Endothelial cell of umbilical vein (primary cell): ENCODE measurements at regions not wholly inside any gene's neighbourhood (a gene's known extent, or its start where the extent isn't known, plus 50 kb on each side); places are given as distances from the start of the nearest gene placed in this dataset.

Experiments used
- BruUV-seq: library from RNA; stranded (reverse); fragments of 400-500 nt; replicated peaks from 2 replicates; lab custom pipeline; 2021; lab: Mats Ljungman, UMichigan
- CTCF ChIA-PET: fragments of 300-600, 350-600 bp; sonication (Branson Sonifier 250); formaldehyde crosslinking; loops from one replicate; lab custom pipeline; 2021; ENCODE audit warnings: antibody characterized with exemption, inconsistent platforms; lab: Charles Lee
- POLR2A ChIA-PET: fragments of 300-600, 350-600 bp; sonication (Branson Sonifier 250); formaldehyde crosslinking; loops from one replicate; lab custom pipeline; 2021; ENCODE audit warnings: antibody characterized with exemption, inconsistent platforms; lab: Charles Lee
- DNase-seq: peaks from one replicate; pipeline ENCODE4 v3.0.0-alpha.2; 2011; ENCODE audit warnings: low read depth, low spot score
- FAIRE-seq: peaks from 2 replicates; lab custom pipeline; 2011; peaks lifted over from hg19 to GRCh38; lab: Jason Lieb, UNC
- H2AFZ ChIP-seq: 2 replicates; pipeline ENCODE4 v1.6.0; 2012; ENCODE audit warnings: low read depth, low read length, control low read depth, inconsistent platforms
- H3K27ac ChIP-seq: 2 replicates; pipeline ENCODE4 v1.5.1; 2011; ENCODE audit warnings: low read depth, mild to moderate bottlenecking, control low read depth, low read length, moderate library complexity; ENCODE audit not compliant: insufficient read depth
- H3K27me3 ChIP-seq, 2 experiments: 2 replicates each; pipeline versions ENCODE4 v1.6.0 to v1.6.1; 2011; ENCODE audit warnings: low read length in 2 of 2, mixed read lengths in 1 of 2; ENCODE audit not compliant: control insufficient read depth in 2 of 2, insufficient read depth in 2 of 2
- H3K36me3 ChIP-seq, 2 experiments: 2 replicates in 1 of 2; 3 replicates in 1 of 2; pipeline ENCODE4 v1.5.1; 2011; ENCODE audit warnings: low read length in 2 of 2, mild to moderate bottlenecking in 1 of 2, moderate library complexity in 1 of 2; ENCODE audit not compliant: control insufficient read depth in 2 of 2, insufficient read depth in 2 of 2; ENCODE audit errors: extremely low read depth in 1 of 2
- H3K4me1 ChIP-seq: 3 replicates; pipeline ENCODE4 v1.5.1; 2011; ENCODE audit warnings: mild to moderate bottlenecking, low read length; ENCODE audit not compliant: control insufficient read depth, insufficient read depth; ENCODE audit errors: extremely low read depth
- H3K4me2 ChIP-seq: 2 replicates; pipeline ENCODE4 v1.6.1; 2011; ENCODE audit warnings: low read length, control low read depth, mixed read lengths; ENCODE audit not compliant: insufficient read depth
- H3K4me3 ChIP-seq, 3 experiments: fragments of 200-600 bp in 1 of 3; sonication (generic), shearing (Covaris generic) in 1 of 3; replicated peaks in 1 of 3; 2 replicates each; pipeline ENCODE4 v1.5.1; 2011 to 2016; ENCODE audit warnings: control low read depth in 3 of 3, low read length in 3 of 3, mild to moderate bottlenecking in 2 of 3, inconsistent platforms in 1 of 3, low read depth in 1 of 3, moderate library complexity in 1 of 3; ENCODE audit not compliant: insufficient read depth in 1 of 3
- H3K79me2 ChIP-seq: 2 replicates; pipeline ENCODE4 v1.6.0; 2012; ENCODE audit warnings: low read length, inconsistent platforms; ENCODE audit not compliant: control insufficient read depth, insufficient read depth
- H3K9ac ChIP-seq: replicated peaks from 2 replicates; pipeline ENCODE3; 2011; ENCODE audit warnings: low read length, control low read depth; ENCODE audit not compliant: insufficient read depth; ENCODE audit errors: extremely low read depth
- H3K9me1 ChIP-seq: replicated peaks from 3 replicates; pipeline ENCODE4 v1.6.0; 2011; ENCODE audit warnings: mild to moderate bottlenecking, low read length; ENCODE audit not compliant: control insufficient read depth, insufficient read depth; ENCODE audit errors: extremely low read depth
- H3K9me3 ChIP-seq: replicated peaks from 2 replicates; pipeline ENCODE4 v1.5.1; 2012; ENCODE audit warnings: low read length, inconsistent platforms; ENCODE audit not compliant: control insufficient read depth, insufficient read depth
- H4K20me1 ChIP-seq: replicated peaks from 2 replicates; pipeline ENCODE3; 2011; ENCODE audit warnings: mild to moderate bottlenecking, low read length; ENCODE audit not compliant: control insufficient read depth, insufficient read depth; ENCODE audit errors: extremely low read depth
- EZH2 ChIP-seq: IDR thresholded peaks from 2 replicates; pipeline ENCODE4 v1.6.1; 2012; ENCODE audit warnings: borderline replicate concordance, low read depth, mild to moderate bottlenecking, moderate library complexity, low read length, inconsistent platforms; ENCODE audit not compliant: severe bottlenecking
- GATA2 ChIP-seq: IDR thresholded peaks from 2 replicates; pipeline ENCODE4 v1.7.0; 2011; ENCODE audit warnings: low read depth, mild to moderate bottlenecking, moderate library complexity, mixed read lengths, low read length; ENCODE audit not compliant: insufficient read length, insufficient read depth
- dilution Hi-C: fragments of 300-500 bp; cut with MboI; formaldehyde crosslinking; loops from one replicate; pipeline ENCODE4 v1.15.0; 2019; ENCODE audit warnings: low sequenced_read_pairs; ENCODE audit not compliant: extremely low pct_ligation_motif_present
- intact Hi-C: fragments of 100-400 bp; cut with micrococcal nuclease; formaldehyde crosslinking; loops from one replicate; pipeline ENCODE4 v1.10.0; 2022
- TF ChIP-seq, protein P1 (sequence below), 2 donors: IDR thresholded peaks; 1 replicate in 1 of 2; 2 replicates in 1 of 2; pipeline ENCODE4 v1.5.1; 2011; ENCODE audit warnings: low read length in 2 of 2, mild to moderate bottlenecking in 2 of 2, moderate library complexity in 2 of 2, control low read depth in 1 of 2, inconsistent platforms in 1 of 2, low read depth in 1 of 2; ENCODE audit not compliant: insufficient read depth in 1 of 2; ENCODE audit errors: extremely low read depth in 1 of 2

DNA sequence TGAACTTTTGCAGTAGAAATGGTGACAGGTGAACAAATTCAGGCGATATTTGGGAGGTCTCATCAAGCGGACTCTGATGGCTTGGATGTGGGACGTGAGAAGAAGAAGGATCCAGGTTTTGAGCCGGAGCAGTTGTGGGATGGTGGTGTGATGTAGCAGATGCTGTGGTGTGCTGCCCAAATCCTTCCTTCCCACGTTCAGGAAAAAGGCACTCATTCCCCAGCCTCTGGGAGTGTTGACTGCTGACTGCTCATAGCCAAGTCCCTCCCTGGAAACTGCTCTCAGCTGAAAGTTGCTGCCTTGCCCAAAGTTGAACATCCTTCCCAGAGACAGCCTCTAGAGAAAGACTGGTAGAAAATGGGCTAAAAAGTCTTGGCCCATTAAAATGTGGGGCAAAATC is 890.3 kb upstream of the ACVR2A start:
- Histone ChIP-seq H3K27me3 (no peaks in the 10 kb centered on the region), H3K9me3 (no peaks in the 10 kb centered on the region), H2AFZ (no peak overlapping the region), H3K4me3 (no peak overlapping the region), H3K79me2 (no peaks in the 10 kb centered on the region), H3K9ac (no peak overlapping the region), H4K20me1 (no peaks in the 10 kb centered on the region), H3K9me1 (no peaks in the 10 kb centered on the region), H3K4me2 (no peak overlapping the region), H3K27ac (no peak overlapping the region), H3K4me1 (no peaks in the 10 kb centered on the region), H3K36me3 (no peaks in the 10 kb centered on the region)
- BruUV-seq, result no TSS peak
- dilution Hi-C loops (no loop called here), intact Hi-C loops (no loop called here)
- TF ChIP-seq EZH2 (no peak), GATA2 (no peak)
- CTCF ChIA-PET, result no interaction called here
- DNase-seq (no peak), FAIRE-seq (no peak)
- POLR2A ChIA-PET, result no interaction called here

DNA sequence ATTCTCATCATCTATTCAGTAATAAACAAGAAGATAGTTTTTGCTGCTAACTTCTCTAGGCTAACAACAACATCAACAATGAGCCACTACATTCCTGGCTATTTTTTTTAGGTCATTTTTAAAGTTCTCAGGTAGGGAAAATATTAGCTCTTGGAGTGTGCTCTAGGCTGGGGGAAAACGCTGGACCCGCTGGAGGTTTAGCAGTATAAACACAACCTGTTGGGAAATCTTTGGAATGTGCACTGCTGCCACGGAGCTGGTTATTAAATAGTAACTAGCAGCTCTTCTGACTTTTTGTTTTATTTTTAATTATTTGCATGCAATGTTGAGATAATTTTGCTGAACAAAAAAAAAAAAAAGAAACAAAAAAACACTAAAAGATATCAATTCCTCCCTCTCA is 892.1 kb upstream of the ACVR2A start:
- intact Hi-C loops, result no loop called here

More for the DNA sequence above, 892.1 kb upstream of the ACVR2A start:
- BruUV-seq, result no TSS peak
- Histone ChIP-seq H3K9me3 (no peaks in the 10 kb centered on the region), H2AFZ (no peak overlapping the region), H3K79me2 (no peaks in the 10 kb centered on the region), H3K9me1 (no peaks in the 10 kb centered on the region), H4K20me1 (no peaks in the 10 kb centered on the region), H3K9ac (no peak overlapping the region), H3K4me1 (no peaks in the 10 kb centered on the region), H3K4me3 (no peak overlapping the region), H3K27ac (no peak overlapping the region), H3K4me2 (no peak overlapping the region), H3K36me3 (no peaks in the 10 kb centered on the region), H3K27me3 (no peaks in the 10 kb centered on the region)
- FAIRE-seq (no peak), DNase-seq (no peak)
- dilution Hi-C loops, result no loop called here
- CTCF ChIA-PET, result interaction anchor here (1.3 to 1.6 kb wide), 4 partner anchors 9 to 130 kb away, joined by 3 to 5 read pairs (median 4); no protein-coding TSS in a partner anchor
- TF ChIP-seq GATA2, result no peak
- TF ChIP-seq, protein P1, sequence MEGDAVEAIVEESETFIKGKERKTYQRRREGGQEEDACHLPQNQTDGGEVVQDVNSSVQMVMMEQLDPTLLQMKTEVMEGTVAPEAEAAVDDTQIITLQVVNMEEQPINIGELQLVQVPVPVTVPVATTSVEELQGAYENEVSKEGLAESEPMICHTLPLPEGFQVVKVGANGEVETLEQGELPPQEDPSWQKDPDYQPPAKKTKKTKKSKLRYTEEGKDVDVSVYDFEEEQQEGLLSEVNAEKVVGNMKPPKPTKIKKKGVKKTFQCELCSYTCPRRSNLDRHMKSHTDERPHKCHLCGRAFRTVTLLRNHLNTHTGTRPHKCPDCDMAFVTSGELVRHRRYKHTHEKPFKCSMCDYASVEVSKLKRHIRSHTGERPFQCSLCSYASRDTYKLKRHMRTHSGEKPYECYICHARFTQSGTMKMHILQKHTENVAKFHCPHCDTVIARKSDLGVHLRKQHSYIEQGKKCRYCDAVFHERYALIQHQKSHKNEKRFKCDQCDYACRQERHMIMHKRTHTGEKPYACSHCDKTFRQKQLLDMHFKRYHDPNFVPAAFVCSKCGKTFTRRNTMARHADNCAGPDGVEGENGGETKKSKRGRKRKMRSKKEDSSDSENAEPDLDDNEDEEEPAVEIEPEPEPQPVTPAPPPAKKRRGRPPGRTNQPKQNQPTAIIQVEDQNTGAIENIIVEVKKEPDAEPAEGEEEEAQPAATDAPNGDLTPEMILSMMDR (IDR thresholded peaks at IDR 0.05; ENCODE audit: extremely low read depth in 1 of 2, insufficient read depth in 1 of 2, low read depth in 1 of 2, low read length in 2 of 2), result no peak
- POLR2A ChIA-PET, result interaction anchor here (0.6 kb wide), 1 partner anchor 78 kb away, joined by 4 read pairs; no protein-coding TSS in a partner anchor
